ENCODE measurements at regions not wholly inside any gene's neighbourhood (a gene's known extent, or its start where the extent isn't known, plus 50 kb on each side); places are given as distances from the start of the nearest gene placed in this dataset.
"Not testable (repeated sequence)": the region's sequence is repeated elsewhere in the genome, so short reads cannot be mapped to it uniquely, and the experiment has no call there.

GRCh38 chr1:232166942-232167341, 463.0 kb downstream of the SIPA1L2 start:
- DNase-seq (ENCODE audit: low read depth in 2 of 2), result no peak

DNA sequence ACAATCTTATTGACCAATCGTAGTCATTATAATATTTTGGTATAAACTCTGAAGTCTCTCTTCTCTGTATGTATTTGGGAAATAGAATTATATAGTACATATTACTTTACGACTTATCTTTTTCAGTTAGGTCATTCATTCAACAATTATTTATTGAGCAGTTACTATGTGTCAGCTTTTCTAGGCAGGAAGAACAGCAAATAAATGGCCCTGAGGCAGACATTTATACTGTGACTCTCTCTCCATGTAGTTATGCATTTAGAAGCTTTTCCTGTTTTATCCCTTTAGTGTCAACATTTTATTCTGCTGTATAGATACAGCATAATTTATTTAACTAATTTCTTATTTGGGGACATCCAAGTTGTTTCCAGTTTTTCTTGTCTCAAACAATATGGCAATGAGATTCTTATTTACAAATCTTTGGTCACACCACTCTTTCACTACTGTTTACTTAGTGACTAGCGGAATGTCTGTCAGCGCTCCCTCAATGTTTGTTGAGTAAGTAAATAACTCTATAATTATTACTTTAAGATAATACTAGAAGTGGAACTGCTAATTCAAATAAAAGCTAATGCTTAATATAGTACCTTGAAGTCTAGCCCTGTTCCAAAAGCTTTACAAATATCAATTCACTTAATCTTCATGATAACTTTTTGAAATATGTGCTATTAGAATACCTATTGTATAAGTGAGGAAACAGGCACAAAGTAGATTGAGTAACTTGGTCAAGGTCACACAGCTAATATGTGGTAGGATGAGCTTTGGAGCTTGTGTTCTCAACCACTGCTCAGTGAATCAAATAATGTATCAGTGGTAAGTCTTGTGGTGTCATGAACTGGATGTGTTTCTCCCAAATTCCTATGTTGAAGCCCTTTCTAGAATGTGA, 465.6 kb downstream of the SIPA1L2 start:
- no peak for DNase-seq (ENCODE audit: low read depth in 2 of 2)

DNA sequence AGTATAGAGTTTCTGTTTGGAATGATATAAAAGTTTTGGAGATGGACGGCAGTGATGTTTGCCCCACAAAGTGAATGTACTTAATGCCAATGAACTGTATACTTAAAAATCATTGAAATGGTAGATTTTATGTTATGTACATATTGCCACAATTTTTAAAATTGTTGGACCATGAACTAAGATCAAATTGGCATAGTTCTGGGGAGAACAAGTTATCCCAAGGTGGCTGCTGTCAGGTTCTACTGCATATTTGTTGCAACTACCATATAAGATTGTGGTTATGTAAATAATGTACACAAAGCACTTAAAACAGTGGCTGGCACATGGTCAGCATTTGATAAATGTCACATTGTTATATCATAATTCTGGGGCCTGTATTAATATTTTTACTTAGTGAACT, 466.4 kb downstream of the SIPA1L2 start:
- DNase-seq (ENCODE audit: low read depth in 2 of 2), result no peak

- DNase-seq (ENCODE audit: low read depth in 2 of 2), result no peak
Measured at GRCh38 chr1:232162001-232162400, 467.9 kb downstream of the SIPA1L2 start.

DNA sequence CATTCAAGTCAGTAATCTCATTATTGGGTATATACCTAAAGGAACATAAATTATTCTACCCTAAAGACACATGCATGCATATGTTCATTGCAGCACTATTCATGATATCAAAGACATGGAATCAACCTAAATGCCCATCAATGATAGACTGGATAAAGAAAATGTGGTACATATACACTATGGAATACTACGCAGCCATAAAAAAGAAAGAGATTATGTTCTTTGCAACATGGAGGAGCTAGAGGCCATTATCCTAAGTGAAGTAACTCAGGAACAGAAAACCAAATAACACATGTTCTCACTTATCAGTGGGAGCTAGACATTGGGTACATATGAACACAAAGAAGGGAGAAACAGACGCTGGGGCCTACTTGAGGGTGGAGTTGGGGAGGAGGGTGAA, 471.4 kb downstream of the SIPA1L2 start:
- not testable (repeated sequence) for DNase-seq (ENCODE audit: low read depth in 2 of 2)

DNA sequence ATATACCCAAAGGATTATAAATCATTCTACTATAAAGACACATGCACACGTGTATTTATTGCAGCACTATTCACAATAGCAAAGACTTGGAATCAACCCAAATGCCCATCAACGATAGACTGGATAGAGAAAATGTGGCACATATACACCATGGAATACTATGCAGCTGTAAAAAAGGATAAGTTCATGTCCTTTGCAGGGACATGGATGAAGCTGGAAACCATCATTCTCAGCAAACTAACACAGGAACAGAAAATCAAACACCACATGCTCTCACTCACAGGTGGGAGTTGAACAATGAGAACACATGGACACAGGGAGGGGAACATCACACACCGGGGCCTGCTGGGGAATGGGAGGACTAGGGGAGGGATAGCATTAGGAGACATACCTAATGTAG, 473.9 kb downstream of the SIPA1L2 start:
- not testable (repeated sequence) for DNase-seq (ENCODE audit: low read depth in 2 of 2)

DNA sequence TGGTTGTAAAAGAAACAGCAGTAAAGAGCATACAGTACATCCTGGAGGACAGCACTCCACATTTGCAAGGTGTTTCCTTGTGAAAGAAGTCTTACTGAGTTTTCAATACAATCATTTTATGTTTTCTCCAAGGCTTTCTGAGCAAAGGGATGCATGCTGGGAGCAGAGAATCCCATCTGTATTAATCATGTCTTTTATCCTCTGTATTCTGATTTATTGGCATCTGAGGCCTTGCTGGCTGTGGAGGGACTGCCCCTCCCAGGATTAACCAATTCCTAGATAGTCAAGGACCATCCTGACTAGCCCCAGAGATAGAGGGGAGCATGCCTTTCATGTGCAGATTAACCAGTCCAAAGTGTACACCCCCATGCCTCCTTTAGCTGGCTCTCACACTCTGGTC, 476.3 kb downstream of the SIPA1L2 start:
- DNase-seq (ENCODE audit: low read depth in 2 of 2), result no peak

DNA sequence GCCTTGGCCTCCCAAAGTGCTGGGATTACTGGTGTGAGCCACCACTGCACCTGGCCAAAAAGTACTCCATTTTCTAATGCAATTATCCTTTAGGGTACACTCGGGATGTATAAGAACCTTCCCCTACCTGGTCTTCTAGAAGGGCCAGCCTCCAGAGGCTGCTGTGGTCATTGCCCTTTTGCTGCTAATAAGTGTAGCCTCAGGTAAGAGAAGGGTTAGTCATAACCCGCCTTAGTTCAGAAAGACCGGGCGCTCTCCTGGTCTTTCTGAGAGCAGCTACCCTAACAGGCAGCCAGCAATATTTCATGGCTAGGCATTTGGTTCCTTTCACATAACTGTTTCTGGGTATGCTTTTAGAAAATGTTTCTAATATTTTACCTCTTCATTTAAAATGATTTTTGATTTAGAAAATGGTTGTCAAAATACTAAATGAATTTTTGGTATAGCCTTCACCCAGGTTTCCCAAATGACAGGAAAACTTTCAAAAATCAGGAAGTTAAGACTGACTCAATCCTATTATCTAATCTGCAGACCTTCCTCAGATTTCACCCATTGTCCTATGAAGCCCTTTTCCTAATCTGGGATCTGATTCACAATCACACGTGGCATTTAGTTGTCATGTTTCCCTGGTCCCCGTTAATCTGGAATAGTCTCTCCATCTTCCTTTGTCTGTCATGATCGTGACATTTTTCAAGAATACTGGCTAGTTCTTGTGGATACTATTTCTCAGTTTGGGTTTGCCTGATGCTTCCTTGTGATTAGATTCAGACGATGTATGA, 479.0 kb downstream of the SIPA1L2 start:
- no peak for DNase-seq (ENCODE audit: low read depth in 2 of 2)

- no peak for DNase-seq (ENCODE audit: low read depth in 2 of 2)
Measured at GRCh38 chr1:232149287-232150201, 480.4 kb downstream of the SIPA1L2 start.

DNA sequence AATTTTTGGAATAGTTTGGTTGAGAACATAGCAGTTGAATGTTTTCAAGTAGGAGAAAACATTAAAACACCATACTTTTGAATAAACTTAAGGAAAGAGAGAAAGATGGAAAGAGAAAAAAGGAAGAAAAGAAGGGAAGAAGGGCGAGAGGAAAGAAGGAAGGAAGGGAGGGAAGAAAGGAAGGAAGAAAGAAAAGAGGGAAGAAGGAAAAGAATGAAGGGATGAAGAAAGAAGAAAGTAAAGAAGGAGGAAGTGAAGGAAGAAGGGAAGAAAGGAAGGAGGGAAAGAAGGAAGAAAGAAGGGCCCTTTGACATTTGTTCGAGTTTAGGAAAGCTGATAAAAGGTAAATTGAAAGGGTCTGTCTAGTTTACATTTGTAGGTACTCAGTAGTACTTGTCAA, 482.7 kb downstream of the SIPA1L2 start:
- no peak for DNase-seq (ENCODE audit: low read depth in 2 of 2)

DNA sequence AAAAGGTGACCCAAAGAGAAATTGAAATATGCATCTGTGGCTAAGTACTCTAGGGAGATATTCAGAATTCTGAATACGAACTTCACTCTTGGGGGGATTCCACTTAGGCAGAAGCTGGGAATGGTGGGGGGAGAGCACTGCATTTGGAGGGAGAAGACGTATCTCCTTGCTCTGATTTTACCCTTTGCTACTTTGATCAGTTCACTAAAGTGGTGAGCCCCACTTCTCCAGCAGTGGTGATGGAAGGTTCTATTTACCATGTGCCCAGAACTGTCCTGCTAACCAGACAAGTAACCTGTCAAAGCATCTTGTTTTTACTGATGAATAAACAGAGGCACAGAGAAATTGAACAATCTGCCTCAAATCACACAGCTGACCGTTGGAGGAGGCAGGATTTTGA, 483.4 kb downstream of the SIPA1L2 start:
- DNase-seq (ENCODE audit: low read depth in 2 of 2), result no peak

- no peak for DNase-seq (ENCODE audit: low read depth in 2 of 2)
Measured at GRCh38 chr1:232145768-232146167, 484.2 kb downstream of the SIPA1L2 start.

GRCh38 chr1:232144696-232145230, 485.2 kb downstream of the SIPA1L2 start:
- no peak for DNase-seq (ENCODE audit: low read depth in 2 of 2)

- no peak for DNase-seq (ENCODE audit: low read depth in 2 of 2)
Measured at GRCh38 chr1:232143315-232143886, 486.5 kb downstream of the SIPA1L2 start.

DNA sequence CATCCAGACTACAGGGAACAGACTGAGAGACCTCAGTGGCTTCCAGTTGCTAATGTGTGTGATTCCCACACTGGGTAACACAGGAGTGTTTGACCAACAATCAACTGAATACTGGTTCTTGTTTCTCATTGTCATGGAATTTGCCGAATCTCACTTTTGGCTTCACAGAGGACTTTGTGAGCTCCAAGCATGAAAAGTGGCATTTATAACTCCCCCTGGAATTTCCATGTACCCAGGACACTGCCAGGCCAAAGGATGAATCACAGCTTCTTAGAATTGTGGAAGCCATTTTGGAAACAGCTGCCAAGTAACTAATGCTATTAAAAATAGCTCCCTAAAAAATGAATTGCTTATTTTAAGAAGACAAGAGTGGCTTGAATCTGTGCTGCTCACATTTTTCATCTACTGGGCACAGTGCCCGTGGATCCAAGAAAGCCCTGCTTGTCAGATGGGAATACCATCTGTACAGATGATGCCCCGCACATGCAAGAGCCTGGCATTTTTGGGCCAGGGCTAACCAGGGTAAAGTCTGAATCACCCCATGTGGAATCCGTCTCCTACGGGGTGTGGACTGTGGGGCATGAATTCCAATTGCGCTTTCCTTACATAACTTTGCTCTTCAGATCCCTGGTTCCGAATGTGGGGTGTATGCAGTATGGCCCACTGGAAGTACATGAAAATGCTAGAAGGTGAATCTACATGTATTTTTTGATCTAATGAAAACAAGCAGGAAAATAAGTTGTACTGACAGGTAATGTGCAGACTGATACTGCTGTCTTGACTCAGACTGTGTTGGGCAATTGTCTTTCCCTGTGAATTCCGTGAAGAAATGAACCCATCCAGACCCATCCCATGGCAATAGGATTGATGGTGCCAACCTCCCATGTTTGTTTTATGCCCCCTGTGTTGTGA, 487.3 kb downstream of the SIPA1L2 start:
- no peak for DNase-seq (ENCODE audit: low read depth in 2 of 2)

DNA sequence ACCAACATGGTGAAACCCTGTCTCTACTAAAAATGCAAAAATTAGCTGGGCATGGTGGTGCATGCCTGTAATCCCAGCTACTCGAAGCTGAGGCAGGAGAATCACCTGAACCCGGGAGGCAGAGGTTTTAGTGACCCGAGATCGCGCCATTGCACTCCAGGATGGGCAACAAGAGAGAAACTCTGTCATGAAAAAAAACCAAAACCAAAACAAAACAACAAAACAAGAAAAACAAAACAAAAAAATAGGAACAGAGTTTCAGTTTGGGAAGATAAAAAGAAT, 488.8 kb downstream of the SIPA1L2 start:
- DNase-seq (ENCODE audit: low read depth in 2 of 2), result not testable (repeated sequence)

DNA sequence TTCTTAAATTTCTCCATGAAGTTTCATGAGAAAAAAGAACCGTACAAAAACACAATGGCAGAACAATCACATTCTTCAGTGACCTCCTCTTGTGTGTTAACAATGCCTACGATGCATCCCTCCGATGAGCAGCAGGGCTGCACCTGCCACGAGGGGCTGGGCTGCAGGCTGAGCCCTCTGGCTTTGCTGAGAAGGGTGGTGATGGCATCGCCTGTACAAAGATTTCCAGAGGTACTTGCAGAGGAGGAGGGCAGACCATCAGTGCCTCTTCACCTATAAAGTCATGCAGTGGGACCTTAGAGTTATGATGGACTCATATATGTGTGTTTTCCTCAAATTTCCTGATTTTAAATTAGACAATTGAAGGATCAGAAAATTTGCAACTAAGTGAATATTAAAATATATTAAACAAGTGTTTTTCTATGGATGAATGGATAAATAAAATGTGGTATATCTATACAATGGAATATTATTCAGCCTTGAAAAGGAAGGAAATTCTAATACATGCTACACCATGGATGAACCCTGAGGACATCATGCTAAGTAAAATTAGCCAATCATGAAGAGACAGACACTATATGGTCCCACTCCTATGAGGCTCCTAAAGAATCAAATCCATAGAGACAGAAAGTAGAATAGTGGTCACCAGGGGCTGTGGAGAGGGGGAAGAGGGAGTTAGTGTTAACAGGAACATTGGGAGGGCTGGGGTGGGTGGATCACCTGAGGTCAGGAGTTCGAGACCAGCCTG, 489.3 kb downstream of the SIPA1L2 start:
- no peak for DNase-seq (ENCODE audit: low read depth in 2 of 2)

DNA sequence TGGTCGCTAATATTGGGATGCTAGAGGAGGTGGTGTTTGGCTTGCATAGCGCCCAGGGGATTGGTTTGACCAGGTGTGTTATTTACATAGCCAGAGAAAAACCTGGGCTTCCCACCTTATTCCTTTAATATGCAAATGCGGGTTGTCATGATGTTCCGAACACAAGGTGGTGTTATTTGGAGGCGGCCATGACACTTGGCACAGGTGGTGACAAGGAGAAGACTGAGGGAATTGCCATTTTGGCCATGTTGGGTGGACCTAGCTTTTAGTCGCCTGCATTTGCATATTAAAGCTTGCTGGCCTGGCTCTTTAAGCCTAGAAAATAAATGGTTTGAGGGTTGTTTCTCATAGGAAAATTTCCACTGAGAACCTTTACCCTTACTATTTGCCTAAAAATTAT, 490.5 kb downstream of the SIPA1L2 start:
- no peak for DNase-seq (ENCODE audit: low read depth in 2 of 2)

GRCh38 chr1:232138044-232138443, 491.9 kb downstream of the SIPA1L2 start:
- no peak for DNase-seq (ENCODE audit: low read depth in 2 of 2)

- DNase-seq (ENCODE audit: low read depth in 2 of 2), result no peak
Measured at GRCh38 chr1:232137066-232137465, 492.9 kb downstream of the SIPA1L2 start.

All from stimulated activated CD4-positive, alpha-beta T cell treated with anti-CD3 and anti-CD28 coated beads, Interleukin-12 subunit alpha, Interleukin-12 subunit beta, amount 100 ng/mL, for 24 hours (primary cell).